Middle frontal gyrus (tissue), 1 donor: ENCODE measurements at regions not wholly inside any gene's neighbourhood (a gene's known extent, or its start where the extent isn't known, plus 50 kb on each side); places are given as distances from the start of the nearest gene placed in this dataset.
"Not testable (repeated sequence)": the region's sequence is repeated elsewhere in the genome, so short reads cannot be mapped to it uniquely, and the experiment has no call there.

ENCODE experiments used
- DNase-seq: peaks from one replicate; pipeline ENCODE4 v3.0.0-alpha.2; 2015; ENCODE audit warnings: low spot score; ENCODE audit errors: extremely low spot score

DNA sequence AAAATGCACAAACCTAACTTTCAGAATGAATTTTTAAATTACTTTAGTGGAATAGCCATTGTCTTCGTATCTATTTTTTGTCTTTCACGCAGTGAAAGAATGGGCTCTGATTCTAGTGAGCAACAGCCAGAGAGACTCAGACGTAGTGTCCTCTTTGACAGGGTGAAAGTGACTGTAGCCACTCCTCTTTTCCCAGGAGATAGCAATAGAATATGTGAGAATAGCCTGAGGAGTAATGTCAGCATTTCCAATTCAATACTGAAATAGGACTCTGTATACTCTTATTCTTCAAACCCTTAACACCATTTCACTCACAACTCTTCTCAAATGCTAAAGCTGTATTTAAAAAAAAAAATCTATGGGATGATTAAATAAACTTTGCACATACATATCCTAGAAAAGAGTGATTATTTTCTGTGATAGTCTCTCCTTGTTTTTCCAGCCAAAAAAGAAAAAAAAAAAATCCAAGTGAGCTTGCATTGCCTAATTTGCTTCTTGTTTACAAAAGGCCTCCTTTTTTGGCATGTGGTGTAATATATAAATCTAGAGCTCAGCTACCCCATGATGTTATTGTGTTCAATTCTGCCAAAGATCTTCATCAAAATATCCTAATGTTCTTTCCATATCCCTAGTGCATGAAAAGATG is 626.1 kb upstream of the SLITRK6 start:
- no peak for DNase-seq

DNA sequence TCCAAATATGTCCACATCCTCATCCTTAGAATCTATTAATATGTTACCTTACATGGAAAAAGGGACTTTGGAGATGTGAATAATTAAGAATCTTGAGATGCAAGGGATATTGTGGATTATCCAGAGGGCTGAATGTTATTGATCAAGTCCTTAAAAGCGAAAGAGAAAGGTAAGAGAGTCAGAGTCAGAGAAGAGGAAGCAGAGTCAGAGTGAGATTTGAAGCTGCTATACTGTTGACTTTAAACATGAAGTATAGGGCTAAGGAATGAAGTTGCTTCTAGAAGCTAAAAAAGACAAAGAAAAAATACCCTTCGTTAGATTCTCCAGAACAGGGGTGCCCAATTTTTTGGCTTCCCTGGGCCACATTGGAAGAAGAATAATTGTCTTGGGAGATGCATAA is 627.2 kb upstream of the SLITRK6 start:
- DNase-seq = no peak

DNA sequence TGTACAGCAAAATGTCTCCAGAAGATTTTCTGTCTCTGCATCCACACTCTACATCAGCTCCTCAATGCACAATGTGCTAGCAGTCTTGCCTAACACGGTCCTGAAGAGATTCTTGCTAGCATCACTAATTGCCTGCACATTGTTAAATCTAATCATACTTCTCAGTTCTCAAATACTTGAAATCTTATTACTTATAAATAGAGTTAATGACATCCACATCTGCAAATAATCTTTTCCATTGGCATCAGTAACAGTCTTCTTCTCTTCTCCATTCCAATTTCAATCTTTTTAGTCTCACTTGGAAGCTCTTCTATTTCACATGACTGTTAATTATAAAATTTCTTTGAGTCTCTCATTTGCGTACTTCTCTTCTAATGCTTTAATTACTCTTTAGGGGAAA is 630.5 kb upstream of the SLITRK6 start:
- no peak for DNase-seq

DNA sequence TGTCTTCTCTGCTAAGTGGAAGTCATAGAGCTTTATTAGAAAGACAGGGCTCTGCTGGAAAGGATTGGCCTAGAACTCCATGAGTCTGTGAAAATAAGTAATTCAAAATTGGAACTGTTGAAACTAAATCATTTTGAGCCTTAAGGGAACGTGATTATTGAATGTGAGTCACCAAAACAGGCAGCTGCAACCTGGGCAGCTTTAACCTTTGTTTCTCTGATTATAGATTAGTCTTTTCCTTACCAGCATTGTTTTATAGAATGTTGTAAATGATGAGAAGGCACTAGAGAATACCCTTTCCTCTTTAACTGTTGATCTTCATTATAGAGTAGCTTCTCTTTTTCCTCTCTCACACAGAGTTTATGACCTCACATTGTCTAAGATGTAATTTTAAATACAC is 638.8 kb upstream of the SLITRK6 start:
- no peak for DNase-seq

DNA sequence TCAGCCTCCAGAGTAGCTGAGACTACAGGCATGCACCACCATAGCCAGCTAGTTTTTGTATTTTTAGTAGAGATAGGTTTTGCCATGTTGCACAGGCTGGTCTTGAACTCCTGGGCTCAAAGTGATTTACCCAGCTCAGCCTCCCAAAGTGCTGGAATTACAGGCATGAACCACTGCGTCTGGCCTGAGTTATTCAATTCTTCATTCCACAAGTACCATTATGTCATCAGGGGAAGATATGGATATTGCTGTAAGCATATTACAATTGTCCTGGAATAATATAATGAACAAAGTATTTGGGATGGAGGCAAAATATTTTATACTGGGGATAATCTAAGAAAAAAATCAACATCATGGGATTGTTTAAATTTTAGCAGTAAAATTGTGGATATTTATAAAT is 646.0 kb upstream of the SLITRK6 start:
- no peak for DNase-seq

DNA sequence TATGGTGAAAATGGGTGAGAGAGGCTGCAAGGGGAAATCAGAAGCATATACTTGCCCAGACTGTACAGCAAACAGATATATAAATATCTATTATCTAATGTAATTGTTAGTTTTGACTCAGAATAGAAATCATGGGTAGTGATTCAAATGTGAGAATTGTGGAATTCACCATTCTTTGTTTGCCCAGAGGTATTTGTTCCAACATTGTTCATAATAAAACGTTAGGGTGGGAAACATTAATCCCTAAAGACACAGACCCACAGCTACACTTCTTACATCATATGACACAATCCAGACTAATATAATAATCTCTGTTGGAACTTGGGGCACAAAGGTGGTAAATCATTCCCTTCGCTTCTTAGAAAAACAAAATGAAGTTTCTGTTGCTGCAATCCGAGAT is 646.5 kb upstream of the SLITRK6 start:
- DNase-seq = no peak

DNA sequence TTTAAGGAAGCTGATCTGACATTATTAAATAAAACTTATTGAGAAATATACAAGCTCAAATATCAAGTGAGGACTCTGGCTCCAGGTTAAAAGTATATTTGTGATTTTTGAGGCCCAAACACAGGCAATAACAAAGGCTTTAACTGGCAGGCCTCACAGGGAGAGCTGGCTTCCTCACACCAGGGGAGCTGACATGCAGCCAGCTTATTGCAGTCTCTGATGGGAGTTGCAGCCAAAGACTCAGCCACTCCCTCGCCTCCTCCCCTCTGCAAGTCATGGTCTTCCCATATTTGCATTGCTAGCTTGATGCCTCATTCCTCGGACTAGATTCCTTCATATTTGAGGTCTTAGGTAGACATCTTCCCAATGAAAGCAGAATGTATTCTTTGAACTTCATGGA is 647.1 kb upstream of the SLITRK6 start:
- no peak for DNase-seq

DNA sequence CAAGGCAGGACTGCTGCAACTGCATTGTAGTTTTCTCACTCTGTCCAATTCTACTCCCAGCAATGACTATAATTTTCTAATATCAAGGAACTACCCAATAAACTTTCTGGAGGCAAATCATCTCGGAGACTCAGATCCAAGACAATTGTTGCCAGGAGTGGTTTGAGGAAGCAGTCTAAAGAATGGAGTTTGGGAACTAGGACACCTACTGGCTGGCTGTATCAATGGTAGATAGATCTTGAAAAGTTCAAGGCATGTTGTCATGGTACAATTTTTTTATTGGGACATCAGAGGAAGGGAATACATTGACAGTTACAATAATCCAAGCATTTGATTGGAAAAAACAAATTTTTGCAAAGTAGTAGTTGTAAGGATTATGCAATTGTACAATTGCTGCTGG is 648.3 kb upstream of the SLITRK6 start:
- no peak for DNase-seq

DNA sequence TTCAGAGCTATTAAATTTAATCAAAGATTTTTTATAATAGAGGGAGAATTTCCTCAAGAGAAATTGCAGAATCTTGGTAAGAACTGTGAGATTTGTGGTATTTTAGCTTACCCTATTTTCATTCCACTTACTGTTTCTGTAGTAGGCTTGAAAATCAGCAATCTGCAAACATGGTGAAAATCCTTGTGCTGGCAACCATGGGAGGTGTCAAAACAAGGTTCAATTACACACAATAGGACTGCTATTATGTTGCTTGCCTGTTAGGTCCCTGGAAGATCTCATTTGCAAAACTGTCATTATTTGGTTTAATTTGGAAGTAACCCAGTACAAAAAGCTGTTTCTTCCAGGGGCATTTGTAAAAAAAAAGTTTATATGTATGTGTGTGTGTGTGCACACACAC is 662.8 kb upstream of the SLITRK6 start:
- DNase-seq = no peak

DNA sequence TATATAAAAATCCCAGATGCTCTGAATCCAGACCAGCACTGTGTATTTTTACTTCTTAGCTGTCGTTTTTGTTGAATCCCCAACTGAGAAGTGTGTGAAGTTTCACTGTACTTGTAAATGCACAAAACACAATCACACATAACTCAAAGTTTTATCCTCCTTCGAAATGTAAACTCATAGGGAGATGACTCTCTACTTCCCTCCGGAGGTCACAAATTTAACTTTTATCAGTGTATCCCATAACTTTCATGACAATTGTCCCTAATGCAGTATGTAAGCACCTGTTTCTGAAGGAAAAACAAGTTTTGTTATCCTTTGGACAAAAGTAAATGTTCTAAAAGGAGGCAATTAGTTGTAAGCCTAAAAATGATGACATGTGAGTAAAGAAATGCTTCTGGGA is 665.0 kb upstream of the SLITRK6 start:
- DNase-seq = no peak

DNA sequence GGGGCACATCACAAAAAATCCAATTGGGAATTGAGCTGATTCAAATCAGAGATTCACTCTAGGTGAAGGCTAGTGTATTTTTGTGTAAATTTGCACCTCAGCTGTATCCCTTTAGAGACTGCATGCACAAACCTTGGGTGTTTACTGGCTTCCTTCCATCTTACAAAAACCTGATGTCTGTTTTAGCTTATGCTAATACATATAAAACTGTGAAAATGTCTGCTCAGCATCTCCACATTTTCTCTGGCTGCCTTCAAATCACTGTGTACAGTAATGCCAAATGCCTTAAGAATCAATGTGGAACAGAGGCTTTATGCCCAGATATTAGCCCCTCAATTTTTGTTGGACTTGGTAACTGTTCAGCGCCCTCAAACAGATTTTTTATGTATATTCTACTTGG is 675.8 kb upstream of the SLITRK6 start:
- DNase-seq = no peak

DNA sequence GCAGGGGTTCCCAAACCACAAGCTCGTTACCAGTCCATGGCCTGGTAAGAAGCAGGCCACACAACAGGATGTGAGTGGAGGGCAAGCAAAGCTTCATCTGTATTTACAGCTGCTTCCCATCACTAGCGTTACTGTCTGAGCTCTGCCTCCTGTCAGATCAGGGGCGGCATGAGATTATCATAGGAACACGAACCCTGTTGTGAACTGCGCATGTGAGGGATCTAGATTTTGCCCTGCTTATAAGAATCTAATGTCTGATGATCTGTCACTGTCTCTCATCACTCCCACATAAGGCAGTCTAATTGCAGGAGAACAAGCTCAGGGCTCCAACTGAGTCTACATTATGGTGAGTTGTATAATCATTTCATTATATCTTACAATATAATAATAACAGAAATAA is 677.4 kb upstream of the SLITRK6 start:
- no peak for DNase-seq

DNA sequence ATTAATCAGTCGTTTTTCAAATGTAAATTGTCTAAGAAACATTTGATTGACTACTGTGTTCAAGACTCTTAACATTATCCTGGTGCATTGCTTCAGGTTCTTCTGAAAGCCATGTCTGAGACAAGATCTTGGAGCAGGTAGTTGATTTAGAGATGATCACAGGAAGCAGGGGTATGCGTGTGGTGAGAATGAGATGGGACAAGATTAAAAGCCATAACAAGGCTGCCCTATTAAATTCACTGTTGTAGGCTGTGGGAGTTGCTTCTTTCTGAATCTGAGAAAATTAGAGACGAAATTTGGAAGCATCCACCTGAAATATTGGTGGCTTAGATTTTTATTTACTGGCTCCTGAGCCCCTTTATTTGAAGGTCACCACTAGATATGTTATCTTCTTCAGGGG is 687.4 kb upstream of the SLITRK6 start:
- no peak for DNase-seq

DNA sequence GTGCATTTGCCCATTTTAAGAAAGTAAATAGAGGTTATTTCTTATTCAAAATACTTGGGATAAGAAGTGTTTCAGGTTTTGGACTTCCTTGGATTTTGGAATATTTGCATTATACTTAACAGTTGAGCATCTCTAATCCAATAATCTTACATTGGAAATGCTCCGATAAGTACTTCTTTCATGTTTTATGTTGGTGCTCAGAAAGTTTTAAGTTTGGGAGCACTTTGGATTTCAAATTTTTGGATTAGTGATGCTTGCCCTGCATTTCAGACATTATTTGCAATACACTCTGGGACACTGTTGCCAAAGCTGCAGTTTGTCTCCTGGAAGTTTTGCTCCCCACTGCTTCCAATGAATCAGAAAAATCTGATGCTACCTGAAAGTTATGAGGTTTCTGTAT is 691.9 kb upstream of the SLITRK6 start:
- DNase-seq = no peak

DNA sequence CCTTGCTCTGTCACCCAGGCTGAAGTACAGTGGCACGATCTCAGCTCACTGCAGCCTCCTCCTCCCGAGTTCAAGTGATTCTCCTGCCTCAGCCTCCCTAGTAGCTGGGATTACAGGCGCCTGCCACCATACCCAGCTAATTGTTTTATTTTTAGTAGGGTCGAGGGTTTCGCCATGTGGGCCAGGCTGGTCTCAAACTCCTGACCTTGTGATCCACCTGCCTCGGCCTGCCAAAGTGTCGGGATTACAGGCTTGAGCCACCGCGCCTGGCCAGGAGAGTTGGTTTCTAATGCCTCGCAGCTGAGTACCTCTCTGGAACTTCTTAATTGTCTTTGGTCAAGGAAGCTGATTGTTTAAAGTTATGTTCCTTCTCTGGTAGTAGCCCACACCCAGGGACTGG is 702.7 kb upstream of the SLITRK6 start:
- not testable (repeated sequence) for DNase-seq

DNA sequence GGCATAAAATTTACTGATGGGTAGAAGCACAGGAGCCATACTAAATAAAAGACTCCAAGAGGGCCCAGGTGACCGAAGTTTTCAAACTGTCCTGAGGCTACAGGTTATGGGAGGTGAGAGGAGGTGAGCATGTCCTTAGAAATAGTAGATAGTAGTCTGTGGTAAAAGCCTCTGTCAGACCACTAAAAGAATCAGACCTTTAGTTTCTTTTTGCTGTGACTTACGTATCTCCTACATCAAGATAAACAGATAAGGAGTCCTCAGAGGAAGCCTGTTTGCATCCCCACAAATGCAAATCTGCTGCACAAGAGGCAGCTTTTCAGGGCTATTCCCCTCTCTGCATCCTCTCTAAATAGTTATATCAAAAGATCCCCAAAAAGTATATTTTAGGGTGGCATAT is 711.6 kb upstream of the SLITRK6 start:
- no peak for DNase-seq

DNA sequence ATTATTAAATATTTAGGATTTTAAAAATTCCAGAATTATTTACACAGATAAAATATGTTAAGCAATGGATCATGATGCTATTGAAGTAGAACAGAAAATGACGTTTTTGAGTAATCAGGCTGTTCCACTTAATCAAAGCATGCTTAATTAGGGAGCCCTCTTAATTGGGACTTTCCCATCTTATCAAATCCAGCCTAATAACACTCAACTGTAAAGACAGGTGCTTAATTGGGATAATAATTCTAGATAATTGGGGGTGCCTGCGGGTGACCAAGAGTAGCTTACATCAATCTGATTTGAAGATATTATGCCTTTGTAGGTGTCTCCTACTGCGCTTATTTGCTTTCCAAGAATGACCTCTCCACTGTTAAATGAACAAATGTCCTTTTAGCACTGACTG is 742.2 kb upstream of the SLITRK6 start:
- no peak for DNase-seq

DNA sequence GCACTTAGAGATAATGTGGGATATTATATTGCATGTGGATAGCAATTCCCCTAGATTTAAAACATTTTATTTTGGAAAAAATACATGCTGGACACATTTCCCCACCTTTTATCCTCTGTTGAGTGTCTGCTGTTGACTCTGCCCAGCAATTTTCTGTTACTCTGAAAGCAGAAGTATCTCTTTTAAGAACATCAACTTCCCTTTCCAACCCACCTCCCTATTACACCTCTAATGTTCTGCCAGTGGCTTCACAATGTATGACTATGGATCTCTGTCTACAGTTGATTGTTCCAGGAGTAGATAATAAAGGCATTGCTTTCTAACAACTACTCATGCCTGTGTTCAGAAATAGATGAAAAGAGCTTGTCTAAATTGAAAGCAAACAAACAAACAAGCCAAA is 754.8 kb upstream of the SLITRK6 start:
- DNase-seq = no peak

DNA sequence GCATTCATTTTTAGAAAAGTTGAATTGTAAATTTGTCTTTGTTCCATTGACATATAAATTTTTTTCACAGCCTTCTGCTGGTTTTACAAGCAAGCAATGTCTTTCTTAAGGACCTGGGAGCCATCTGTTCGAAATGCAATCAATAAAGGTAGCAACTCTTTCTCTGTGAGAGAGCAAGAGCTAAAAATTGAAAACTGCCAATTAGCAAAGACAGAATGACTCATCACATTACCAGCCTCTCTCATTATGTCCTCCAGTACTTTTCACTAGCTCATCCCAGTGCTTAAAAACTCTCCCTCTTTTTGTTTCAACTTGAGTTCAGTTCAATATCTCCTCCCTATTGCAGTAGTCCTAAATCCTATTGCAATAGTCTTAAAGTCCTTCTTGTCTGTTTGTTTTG is 760.7 kb upstream of the SLITRK6 start:
- DNase-seq = no peak

DNA sequence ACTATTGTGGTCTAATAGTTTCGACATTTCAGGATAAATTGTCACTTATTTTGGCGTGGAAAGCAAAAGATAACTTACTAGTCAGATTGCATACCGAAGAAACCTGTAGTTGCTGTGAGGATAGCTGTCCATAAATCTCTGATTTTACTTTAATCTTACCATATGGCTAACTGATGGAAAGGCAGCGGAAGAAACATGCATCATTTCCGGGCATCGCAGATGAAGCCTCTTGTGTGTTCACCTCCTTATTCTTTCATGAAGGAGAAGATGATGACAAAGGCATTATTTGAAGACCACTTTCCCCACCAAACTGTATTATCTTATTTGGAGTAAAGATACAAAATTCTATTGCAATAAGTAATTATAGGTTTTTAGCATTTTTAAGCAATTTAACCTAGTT is 763.6 kb upstream of the SLITRK6 start:
- DNase-seq = no peak

DNA sequence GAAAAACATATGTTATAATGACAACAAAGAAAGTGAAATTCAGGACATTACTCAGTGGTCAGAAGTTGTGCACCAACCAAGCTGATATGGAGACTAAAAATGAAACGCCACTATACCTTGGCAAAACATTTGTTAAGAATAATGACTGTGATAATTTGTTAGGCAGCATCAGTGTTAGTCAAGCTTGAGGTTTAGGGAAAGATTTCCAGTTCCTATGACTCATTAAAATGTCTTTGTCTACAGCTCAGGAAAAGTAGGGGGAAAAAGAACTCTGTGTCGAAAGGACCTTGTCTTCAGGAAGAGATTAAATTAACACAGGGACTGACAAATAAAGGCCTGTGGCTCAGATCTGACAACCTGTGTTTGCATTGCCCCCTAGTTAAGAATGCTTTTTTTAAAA is 764.1 kb upstream of the SLITRK6 start:
- DNase-seq = no peak

DNA sequence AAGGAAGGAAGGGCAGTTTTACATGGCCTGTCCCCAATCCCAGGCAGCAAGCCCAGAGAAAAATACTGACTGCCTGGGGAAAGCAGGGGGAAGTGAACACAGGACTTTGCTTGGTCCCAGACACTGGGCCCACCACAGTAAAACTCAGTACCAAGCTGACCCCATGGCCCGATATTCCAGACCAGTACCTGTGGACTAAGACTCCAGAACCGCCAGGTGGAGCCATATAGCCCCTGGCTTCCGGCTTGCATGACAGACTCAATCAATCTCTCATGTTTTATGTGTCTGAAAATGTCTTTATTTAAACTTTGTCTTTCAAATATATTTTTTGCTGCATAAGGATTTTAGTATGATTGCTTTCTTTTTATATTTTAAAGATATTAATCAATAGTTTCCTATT is 767.9 kb upstream of the SLITRK6 start:
- DNase-seq = no peak

DNA sequence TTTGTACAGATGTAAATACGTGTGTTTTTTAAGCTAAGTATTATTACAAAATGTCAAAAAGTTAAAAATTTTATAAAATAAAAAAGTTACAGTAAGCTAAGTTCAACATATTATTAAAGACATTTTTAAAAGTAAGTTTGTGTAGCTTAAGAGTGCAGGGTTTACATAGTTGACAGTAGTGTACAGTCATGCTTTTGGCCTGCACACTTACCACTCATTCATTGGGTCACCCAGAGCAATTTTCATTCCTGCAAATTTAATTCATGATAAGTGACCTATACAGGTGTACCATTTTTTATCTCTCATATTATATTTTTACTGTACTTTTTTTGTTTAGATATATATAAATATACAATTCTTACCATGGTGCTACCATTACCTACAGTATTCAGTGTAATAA is 769.9 kb upstream of the SLITRK6 start:
- DNase-seq = no peak

DNA sequence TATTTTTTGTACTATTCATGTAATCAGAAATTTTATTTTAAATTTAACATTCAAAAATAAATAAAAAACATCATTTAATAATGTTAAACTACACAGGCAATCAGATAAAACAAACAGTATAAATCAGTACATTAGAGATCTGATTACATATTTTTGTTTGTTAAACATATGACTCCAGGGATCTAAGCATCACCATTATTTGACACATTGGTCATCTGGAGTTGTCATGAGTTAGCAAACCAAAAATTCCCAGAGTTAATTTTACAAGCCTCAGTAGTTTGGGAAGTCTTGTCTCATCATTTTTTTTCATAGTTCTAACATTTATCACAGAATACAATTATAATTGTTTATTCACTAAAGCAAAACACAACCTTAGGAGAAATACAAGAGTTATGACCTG is 770.8 kb upstream of the SLITRK6 start:
- DNase-seq = no peak
